Psoas muscle (tissue), 7 donors: ENCODE measurements at regions not wholly inside any gene's neighbourhood (a gene's known extent, or its start where the extent isn't known, plus 50 kb on each side); places are given as distances from the start of the nearest gene placed in this dataset.
"Not testable (repeated sequence)": the region's sequence is repeated elsewhere in the genome, so short reads cannot be mapped to it uniquely, and the experiment has no call there.

Source experiments
- ATAC-seq, 4 donors: fragments of 200-7000 bp; cut with Tn5 transposase; one replicate each; pipeline ENCODE4 v1.9.1; 2020; ENCODE audit warnings: moderate library complexity in 3 of 4, mild to moderate bottlenecking in 2 of 4
- DNase-seq, 2 donors: peaks; one replicate each; pipeline ENCODE4 v3.0.0-alpha.2; 2020
- H3K27ac ChIP-seq: fragments of 200-600 bp; one replicate; pipeline ENCODE4 v1.8.0; 2022
- H3K27me3 ChIP-seq, 3 donors: fragments of 200-600 bp in 1 of 3; one replicate each; pipeline versions ENCODE4 v1.6.1 to v1.8.0; 2013 to 2022; ENCODE audit warnings: low read length in 2 of 3, mild to moderate bottlenecking in 2 of 3, moderate library complexity in 1 of 3; ENCODE audit not compliant: insufficient read depth in 3 of 3
- H3K36me3 ChIP-seq, 2 donors: fragments of 200-600 bp in 1 of 2; one replicate each; pipeline versions ENCODE4 v1.6.1 to v1.8.0; 2013 to 2022; ENCODE audit warnings: low read depth in 1 of 2, mild to moderate bottlenecking in 1 of 2, moderate library complexity in 1 of 2; ENCODE audit not compliant: insufficient read depth in 1 of 2
- H3K4me1 ChIP-seq: fragments of 200-600 bp; one replicate; pipeline ENCODE4 v1.8.0; 2022
- H3K4me3 ChIP-seq: fragments of 200-600 bp; one replicate; pipeline ENCODE4 v1.8.0; 2022; ENCODE audit warnings: mild to moderate bottlenecking
- H3K9me3 ChIP-seq: fragments of 200-600 bp; one replicate; pipeline ENCODE4 v1.8.0; 2022
- WGBS, 3 donors: extraction: QIAGEN DNeasy Blood & Tissue Kit; methylation state at CpG; one replicate each; pipeline versions ENCODE4 v1.1.6 to v1.1.7; 2013; 5-methylcytosine and 5-hydroxymethylcytosine counted together
- intact Hi-C, 2 donors: fragments of 100-400 bp; cut with DNase I; formaldehyde crosslinking; loops; one replicate each; pipeline versions ENCODE4 v1.11.0 to v1.14.2; 2022
- TF ChIP-seq, protein P1 (sequence below): fragments of 200-600 bp; IDR thresholded peaks from one replicate; pipeline ENCODE4 v1.8.0; 2022; ENCODE audit warnings: antibody characterized with exemption
- donor health status: healthy with polysubstance abuse.
- donor health status: DM: no; HTN: no; CAD: no; lungs with moderate emphysema.
- donor health status: Bipolar disorder and iron deficiency.
- donor health status: healthy.
- donor health status: DM: yes; HTN: yes; CAD: no.
- donor health status: DM: no; HTN: no; CAD: no.
- donor health status: DM: yes; HTN: yes; CAD: no.

DNA sequence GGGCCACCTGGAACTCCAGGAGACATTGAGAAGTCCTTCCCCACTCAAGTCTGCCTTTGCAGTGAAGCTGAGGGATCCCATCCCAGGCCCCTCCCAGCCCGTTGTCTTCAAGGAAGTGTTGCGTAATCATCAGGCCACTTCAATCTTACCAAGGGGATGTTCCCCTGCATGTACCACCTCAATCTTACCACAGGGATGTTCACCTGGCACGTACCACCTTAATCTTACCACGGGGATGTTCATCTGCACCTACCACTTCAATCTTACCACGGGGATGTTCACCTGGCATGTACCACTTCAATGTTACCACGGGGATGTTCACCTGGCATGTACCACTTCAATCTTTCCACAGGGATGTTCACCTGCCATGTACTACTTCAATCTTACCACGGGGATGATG lies 108.0 kb upstream of the SYN3 start:
- Histone ChIP-seq H3K27ac (no peak overlapping the region), H3K27me3 (peaks cover 0 to 2% (median 0%) of the 10 kb centered on the region in 3 donors), H3K9me3 (no peaks in the 10 kb centered on the region), H3K4me1 (no peaks in the 10 kb centered on the region), H3K36me3 (no peaks in the 10 kb centered on the region), H3K4me3 (no peak overlapping the region)
- TF ChIP-seq, protein P1, sequence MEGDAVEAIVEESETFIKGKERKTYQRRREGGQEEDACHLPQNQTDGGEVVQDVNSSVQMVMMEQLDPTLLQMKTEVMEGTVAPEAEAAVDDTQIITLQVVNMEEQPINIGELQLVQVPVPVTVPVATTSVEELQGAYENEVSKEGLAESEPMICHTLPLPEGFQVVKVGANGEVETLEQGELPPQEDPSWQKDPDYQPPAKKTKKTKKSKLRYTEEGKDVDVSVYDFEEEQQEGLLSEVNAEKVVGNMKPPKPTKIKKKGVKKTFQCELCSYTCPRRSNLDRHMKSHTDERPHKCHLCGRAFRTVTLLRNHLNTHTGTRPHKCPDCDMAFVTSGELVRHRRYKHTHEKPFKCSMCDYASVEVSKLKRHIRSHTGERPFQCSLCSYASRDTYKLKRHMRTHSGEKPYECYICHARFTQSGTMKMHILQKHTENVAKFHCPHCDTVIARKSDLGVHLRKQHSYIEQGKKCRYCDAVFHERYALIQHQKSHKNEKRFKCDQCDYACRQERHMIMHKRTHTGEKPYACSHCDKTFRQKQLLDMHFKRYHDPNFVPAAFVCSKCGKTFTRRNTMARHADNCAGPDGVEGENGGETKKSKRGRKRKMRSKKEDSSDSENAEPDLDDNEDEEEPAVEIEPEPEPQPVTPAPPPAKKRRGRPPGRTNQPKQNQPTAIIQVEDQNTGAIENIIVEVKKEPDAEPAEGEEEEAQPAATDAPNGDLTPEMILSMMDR: no peak
- intact Hi-C loops: no loop called here
- WGBS, 3 donors: 64 to 71% (median 68%) methylated on average over 7 of the region's 7 CpGs
- no peak for DNase-seq
- ATAC-seq: no peak

DNA sequence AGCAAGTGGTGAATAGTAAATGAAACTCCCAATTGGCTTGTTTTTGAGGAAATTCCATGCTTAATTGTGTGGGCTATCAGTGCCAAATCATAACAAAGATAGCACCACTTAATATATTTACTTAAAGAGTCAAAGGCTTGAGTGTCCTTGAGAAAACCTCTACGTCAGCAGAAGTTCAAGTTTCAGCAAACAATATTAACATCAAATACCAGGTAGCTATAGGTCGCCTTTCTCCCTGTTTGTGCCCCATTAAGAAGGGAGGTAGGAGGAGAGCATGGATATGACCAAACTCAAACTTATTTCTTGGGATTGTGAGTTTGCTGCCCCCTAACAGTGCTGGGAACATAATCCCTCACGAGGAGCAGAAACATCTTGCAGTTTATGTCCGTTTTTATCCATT lies 105.6 kb upstream of the SYN3 start:
- ATAC-seq: no peak
- H3K4me1 ChIP-seq: no peaks in the 10 kb centered on the region
- WGBS, 3 donors: 53 to 56% (median 55%) methylated on average over 4 of the region's 4 CpGs
- no peak overlapping the region for H3K4me3 ChIP-seq
- H3K9me3 ChIP-seq: no peaks in the 10 kb centered on the region
- no peak overlapping the region for H3K27ac ChIP-seq
- intact Hi-C loops: no loop called here
- peaks cover 0 to 2% (median 0%) of the 10 kb centered on the region in 3 donors for H3K27me3 ChIP-seq
- TF ChIP-seq, protein P1: no peak
- H3K36me3 ChIP-seq: no peaks in the 10 kb centered on the region
- DNase-seq: no peak

DNA sequence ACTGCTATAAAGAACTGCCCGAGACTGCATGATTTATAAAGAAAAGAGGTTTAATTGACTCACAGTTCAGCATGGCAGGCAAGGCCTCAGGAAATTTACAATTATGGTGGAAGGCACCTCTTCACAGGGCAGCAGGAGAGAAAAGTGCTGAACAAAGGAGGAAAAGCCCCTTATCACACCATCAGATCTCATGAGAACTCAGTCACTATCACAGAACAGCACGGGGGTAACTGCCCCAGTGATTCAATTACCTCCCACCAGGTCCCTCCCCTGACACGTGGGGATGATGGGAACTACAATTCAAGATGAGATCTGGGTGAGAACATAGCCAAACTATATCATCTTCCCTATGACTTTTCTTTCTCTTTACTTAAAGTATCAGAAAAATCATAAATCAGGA lies 104.0 kb upstream of the SYN3 start:
- Histone ChIP-seq H3K9me3 (no peaks in the 10 kb centered on the region), H3K4me3 (no peak overlapping the region), H3K27me3 (peaks cover 0 to 2% (median 0%) of the 10 kb centered on the region in 3 donors), H3K4me1 (no peaks in the 10 kb centered on the region), H3K27ac (no peak overlapping the region), H3K36me3 (no peaks in the 10 kb centered on the region)
- TF ChIP-seq, protein P1: no peak
- intact Hi-C loops: no loop called here
- WGBS, 3 donors: 41 to 46% (median 42%) methylated on average over 3 of the region's 3 CpGs
- ATAC-seq: no peak
- no peak for DNase-seq

DNA sequence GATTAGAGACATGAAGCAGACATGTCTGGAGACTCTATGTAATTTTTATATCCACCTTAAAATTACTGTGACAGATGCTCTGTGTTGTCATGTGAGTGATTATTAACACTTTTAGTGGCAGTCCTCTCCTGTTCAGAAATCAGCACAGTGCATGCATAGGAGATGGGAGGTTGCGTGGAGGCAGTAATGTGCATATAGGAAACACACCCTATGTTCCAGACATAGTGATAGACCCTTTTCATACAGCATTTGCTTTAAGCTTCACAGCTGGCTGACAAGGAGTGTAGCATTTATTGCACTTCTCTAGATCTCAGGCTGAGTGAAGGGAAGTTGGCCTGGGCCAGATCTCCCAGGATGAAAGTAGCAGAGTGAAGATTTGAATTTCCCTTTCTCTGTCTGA lies 102.3 kb upstream of the SYN3 start:
- 90 to 97% (median 90%) methylated on average over 1 of the region's 1 CpG for WGBS, 3 donors
- no peak overlapping the region for H3K27ac ChIP-seq
- H3K4me3 ChIP-seq: no peak overlapping the region

DNA sequence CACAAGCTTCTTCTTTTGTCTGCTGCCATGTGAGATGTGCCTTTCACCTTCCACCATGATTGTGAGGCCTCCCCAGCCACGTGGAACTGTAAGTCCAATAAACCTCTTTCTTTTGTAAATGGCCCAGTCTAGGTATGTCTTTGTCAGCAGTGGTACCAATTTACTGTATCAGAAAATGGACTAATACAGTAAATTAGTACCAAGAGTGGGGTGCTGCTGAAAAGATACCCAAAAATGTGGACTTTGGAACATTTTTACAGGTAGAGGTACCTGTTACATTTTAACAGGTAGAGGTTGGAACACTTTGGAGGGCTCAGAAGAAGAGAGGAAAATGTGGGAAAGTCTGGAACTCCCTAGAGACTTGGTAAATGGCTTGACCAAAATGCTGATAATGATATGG lies 96.8 kb upstream of the SYN3 start:
- H3K9me3 ChIP-seq, H3K4me1 ChIP-seq, H3K36me3 ChIP-seq, ATAC-seq, H3K27ac ChIP-seq, intact Hi-C loops, H3K4me3 ChIP-seq, DNase-seq, H3K27me3 ChIP-seq: not testable (repeated sequence)
- 41 to 47% (median 45%) methylated on average over 1 of the region's 1 CpG for WGBS, 3 donors

More for the DNA sequence above, 102.3 kb upstream of the SYN3 start:
- DNase-seq (no peak), ATAC-seq (no peak)
- Histone ChIP-seq H3K9me3 (no peaks in the 10 kb centered on the region), H3K36me3 (no peaks in the 10 kb centered on the region), H3K4me1 (no peaks in the 10 kb centered on the region), H3K27me3 (peaks cover 0 to 2% (median 0%) of the 10 kb centered on the region in 3 donors)
- TF ChIP-seq, protein P1: no peak
- intact Hi-C loops: no loop called here
